Renal cortex interstitium (tissue), 11 donors: ENCODE measurements at regions not wholly inside any gene's neighbourhood (a gene's known extent, or its start where the extent isn't known, plus 50 kb on each side); places are given as distances from the start of the nearest gene placed in this dataset.

Experiments
- DNase-seq, 11 donors: peaks; one replicate each; pipeline ENCODE4 v3.0.0-alpha.2; 2013; ENCODE audit warnings: low read depth in 9 of 11, low spot score in 4 of 11; ENCODE audit errors: extremely low read depth in 1 of 11

GRCh38 chr4:120139392-120139791 lies 72.7 kb upstream of the MAD2L1 start:
- DNase-seq, result no peak

DNA sequence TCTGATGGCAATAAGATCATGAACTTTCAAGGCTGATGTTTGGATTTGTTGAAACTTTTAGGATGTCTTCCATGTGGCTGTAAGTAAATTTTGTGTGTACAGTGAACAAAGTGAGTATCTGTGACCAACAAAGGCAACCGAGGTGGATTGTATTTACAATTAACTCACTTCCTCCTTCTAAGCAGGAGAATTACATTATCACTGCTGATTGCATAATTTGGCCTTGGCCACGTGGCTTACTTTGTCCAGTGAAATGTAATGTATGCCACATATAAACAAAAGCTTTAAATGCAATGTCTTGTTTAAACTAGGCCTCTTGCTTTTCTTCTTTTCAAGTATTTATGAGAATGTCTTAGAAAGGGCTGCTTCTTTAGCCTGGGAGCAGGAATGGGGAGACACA lies 66.3 kb upstream of the MAD2L1 start:
- DNase-seq, result no peak

- DNase-seq, result no peak
Measured at GRCh38 chr4:120130786-120131185, 64.1 kb upstream of the MAD2L1 start.
